ENCODE measurements at regions not wholly inside any gene's neighbourhood (a gene's known extent, or its start where the extent isn't known, plus 50 kb on each side); places are given as distances from the start of the nearest gene placed in this dataset.

GRCh38 chr13:64090311-64090710, 2674.7 kb upstream of the PCDH20 start:
- TF ChIP-seq CTCF (IDR thresholded peaks at IDR 0.05; ENCODE audit: insufficient read depth, low read length, missing control alignments): no peak
- ChIA-PET CTCF (no interaction called here), POLR2A (no interaction called here)
- H3K4me3 ChIP-seq (ENCODE audit: low read depth, low read length): no peak overlapping the region
- no peak for DNase-seq (ENCODE audit: low read depth, low spot score)

- CTCF ChIA-PET: no interaction called here
- H3K4me3 ChIP-seq (ENCODE audit: low read depth, low read length): no peak overlapping the region
- no peak for TF ChIP-seq CTCF (IDR thresholded peaks at IDR 0.05; ENCODE audit: insufficient read depth, low read length, missing control alignments)
- POLR2A ChIA-PET: no interaction called here
- DNase-seq (ENCODE audit: low read depth, low spot score): no peak
Measured at GRCh38 chr13:64088491-64088890, 2672.8 kb upstream of the PCDH20 start.

- ChIA-PET CTCF (no interaction called here), POLR2A (no interaction called here)
- no peak for DNase-seq (ENCODE audit: low read depth, low spot score)
- H3K4me3 ChIP-seq (ENCODE audit: low read depth, low read length): no peak overlapping the region
- no peak for TF ChIP-seq CTCF (IDR thresholded peaks at IDR 0.05; ENCODE audit: insufficient read depth, low read length, missing control alignments)
Measured at GRCh38 chr13:64087624-64088023, 2672.0 kb upstream of the PCDH20 start.

GRCh38 chr13:64083811-64084210, 2668.2 kb upstream of the PCDH20 start:
- H3K4me3 ChIP-seq (ENCODE audit: low read depth, low read length): no peak overlapping the region
- no peak for TF ChIP-seq CTCF (IDR thresholded peaks at IDR 0.05; ENCODE audit: insufficient read depth, low read length, missing control alignments)
- no peak for DNase-seq (ENCODE audit: low read depth, low spot score)
- POLR2A ChIA-PET: no interaction called here
- CTCF ChIA-PET: no interaction called here

GRCh38 chr13:64083396-64083795, 2667.7 kb upstream of the PCDH20 start:
- ChIA-PET CTCF (no interaction called here), POLR2A (no interaction called here)
- no peak for TF ChIP-seq CTCF (IDR thresholded peaks at IDR 0.05; ENCODE audit: insufficient read depth, low read length, missing control alignments)
- DNase-seq (ENCODE audit: low read depth, low spot score): no peak
- H3K4me3 ChIP-seq (ENCODE audit: low read depth, low read length): no peak overlapping the region

GRCh38 chr13:64078480-64078936, 2662.9 kb upstream of the PCDH20 start:
- no peak for TF ChIP-seq CTCF (IDR thresholded peaks at IDR 0.05; ENCODE audit: insufficient read depth, low read length, missing control alignments)
- CTCF ChIA-PET: no interaction called here
- no peak overlapping the region for H3K4me3 ChIP-seq (ENCODE audit: low read depth, low read length)

More at GRCh38 chr13:64078480-64078936, 2662.9 kb upstream of the PCDH20 start:
- POLR2A ChIA-PET: no interaction called here
- no peak for DNase-seq (ENCODE audit: low read depth, low spot score)
